ENCODE measurements at regions not wholly inside any gene's neighbourhood (a gene's known extent, or its start where the extent isn't known, plus 50 kb on each side); places are given as distances from the start of the nearest gene placed in this dataset.

GRCh38 chr1:175894581-175894980 is 151.2 kb upstream of the TNR start:
- DNase-seq = no peak

GRCh38 chr1:175893192-175893591 is 149.8 kb upstream of the TNR start:
- DNase-seq = no peak

- DNase-seq = no peak
Observed at GRCh38 chr1:175892686-175893085, 149.3 kb upstream of the TNR start.

- DNase-seq = no peak
Observed at GRCh38 chr1:175891783-175892309, 148.5 kb upstream of the TNR start.

GRCh38 chr1:175890958-175891357 is 147.6 kb upstream of the TNR start:
- no peak for DNase-seq

GRCh38 chr1:175889848-175890247 is 146.5 kb upstream of the TNR start:
- no peak for DNase-seq

GRCh38 chr1:175888996-175889395 is 145.6 kb upstream of the TNR start:
- DNase-seq = no peak

- peak; percentile 3 for DNase-seq
Observed at GRCh38 chr1:175887981-175888428, 144.6 kb upstream of the TNR start.

- DNase-seq = no peak
Observed at GRCh38 chr1:175887521-175887920, 144.1 kb upstream of the TNR start.

- DNase-seq = no peak
Observed at GRCh38 chr1:175885326-175885725, 141.9 kb upstream of the TNR start.

- DNase-seq = no peak
Observed at GRCh38 chr1:175884369-175884768, 141.0 kb upstream of the TNR start.

- no peak for DNase-seq
Observed at GRCh38 chr1:175882192-175882591, 138.8 kb upstream of the TNR start.

- no peak for DNase-seq
Observed at GRCh38 chr1:175881246-175881976, 138.0 kb upstream of the TNR start.

- no peak for DNase-seq
Observed at GRCh38 chr1:175878775-175879174, 135.4 kb upstream of the TNR start.

GRCh38 chr1:175877939-175878737 is 134.7 kb upstream of the TNR start:
- no peak for DNase-seq

GRCh38 chr1:175875556-175875955 is 132.2 kb upstream of the TNR start:
- no peak for DNase-seq

- no peak for DNase-seq
Observed at GRCh38 chr1:175874081-175874480, 130.7 kb upstream of the TNR start.

GRCh38 chr1:175873290-175873935 is 130.0 kb upstream of the TNR start:
- no peak for DNase-seq

- DNase-seq = no peak
Observed at GRCh38 chr1:175872588-175872987, 129.2 kb upstream of the TNR start.

GRCh38 chr1:175871647-175872046 is 128.3 kb upstream of the TNR start:
- DNase-seq = no peak

GRCh38 chr1:175870217-175870616 is 126.8 kb upstream of the TNR start:
- DNase-seq = no peak

- DNase-seq = no peak
Observed at GRCh38 chr1:175866776-175867175, 123.4 kb upstream of the TNR start.

GRCh38 chr1:175865041-175865766 is 121.8 kb upstream of the TNR start:
- DNase-seq = no peak

Measured in NCI-H2029 treated with DMSO at 0.1 percent for 48 hours (cell line).